ENCODE measurements at regions not wholly inside any gene's neighbourhood (a gene's known extent, or its start where the extent isn't known, plus 50 kb on each side); places are given as distances from the start of the nearest gene placed in this dataset.

DNA sequence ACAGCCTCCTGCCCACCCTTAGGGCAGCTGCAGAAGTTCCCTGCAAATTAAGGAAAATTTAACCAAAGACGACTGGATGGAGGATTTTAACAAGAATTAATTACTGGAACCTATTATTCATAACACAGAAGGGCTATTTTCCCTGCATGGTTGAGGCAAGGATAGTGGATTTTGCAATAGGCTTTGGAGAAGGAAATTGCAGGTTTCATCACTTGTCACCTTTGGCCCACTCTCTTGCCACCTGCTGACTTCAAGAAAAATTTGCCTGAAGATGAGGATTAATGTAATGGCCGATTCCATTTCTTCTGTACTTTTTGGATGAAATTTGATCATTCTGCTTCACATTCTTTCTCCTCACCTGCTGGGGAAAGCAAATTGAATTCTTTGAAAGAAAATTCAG lies 261.7 kb downstream of the FGF9 start:
- TF ChIP-seq POLR2A (IDR thresholded peaks at IDR 0.05) = no peak
- TF ChIP-seq, protein P1, sequence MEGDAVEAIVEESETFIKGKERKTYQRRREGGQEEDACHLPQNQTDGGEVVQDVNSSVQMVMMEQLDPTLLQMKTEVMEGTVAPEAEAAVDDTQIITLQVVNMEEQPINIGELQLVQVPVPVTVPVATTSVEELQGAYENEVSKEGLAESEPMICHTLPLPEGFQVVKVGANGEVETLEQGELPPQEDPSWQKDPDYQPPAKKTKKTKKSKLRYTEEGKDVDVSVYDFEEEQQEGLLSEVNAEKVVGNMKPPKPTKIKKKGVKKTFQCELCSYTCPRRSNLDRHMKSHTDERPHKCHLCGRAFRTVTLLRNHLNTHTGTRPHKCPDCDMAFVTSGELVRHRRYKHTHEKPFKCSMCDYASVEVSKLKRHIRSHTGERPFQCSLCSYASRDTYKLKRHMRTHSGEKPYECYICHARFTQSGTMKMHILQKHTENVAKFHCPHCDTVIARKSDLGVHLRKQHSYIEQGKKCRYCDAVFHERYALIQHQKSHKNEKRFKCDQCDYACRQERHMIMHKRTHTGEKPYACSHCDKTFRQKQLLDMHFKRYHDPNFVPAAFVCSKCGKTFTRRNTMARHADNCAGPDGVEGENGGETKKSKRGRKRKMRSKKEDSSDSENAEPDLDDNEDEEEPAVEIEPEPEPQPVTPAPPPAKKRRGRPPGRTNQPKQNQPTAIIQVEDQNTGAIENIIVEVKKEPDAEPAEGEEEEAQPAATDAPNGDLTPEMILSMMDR (IDR thresholded peaks at IDR 0.05) = no peak
